H9 (cell line): ENCODE measurements at regions not wholly inside any gene's neighbourhood (a gene's known extent, or its start where the extent isn't known, plus 50 kb on each side); places are given as distances from the start of the nearest gene placed in this dataset.

Source experiments
- DNase-seq: peaks from one replicate; pipeline ENCODE4 v3.0.0-alpha.2; 2017
- H2AFZ ChIP-seq: one replicate; pipeline ENCODE4 v1.6.1; 2013; ENCODE audit warnings: mild to moderate bottlenecking, low read length, control low read depth, moderate library complexity
- H2AK5ac ChIP-seq: 2 replicates; pipeline ENCODE4 v1.6.1; 2013; ENCODE audit warnings: low read length, control low read depth, mixed read lengths; ENCODE audit not compliant: insufficient read length
- H2BK120ac ChIP-seq: one replicate; pipeline ENCODE4 v1.6.1; 2013; ENCODE audit warnings: low read depth, mild to moderate bottlenecking, low read length, control low read depth, inconsistent platforms; ENCODE audit not compliant: poor library complexity, severe bottlenecking
- H2BK12ac ChIP-seq: 2 replicates; pipeline ENCODE4 v1.6.1; 2013; ENCODE audit warnings: low read length, control low read depth, mixed read lengths, low read depth; ENCODE audit not compliant: insufficient read length
- H2BK15ac ChIP-seq: 2 replicates; pipeline ENCODE4 v1.6.1; 2013; ENCODE audit warnings: low read depth, low read length, control low read depth
- H2BK20ac ChIP-seq: one replicate; pipeline ENCODE4 v1.6.1; 2013; ENCODE audit warnings: low read depth, mild to moderate bottlenecking, low read length, control low read depth, inconsistent platforms; ENCODE audit not compliant: poor library complexity, severe bottlenecking
- H2BK5ac ChIP-seq: 2 replicates; pipeline ENCODE4 v1.6.1; 2013; ENCODE audit warnings: low read length, control low read depth, mixed read lengths; ENCODE audit not compliant: insufficient read length
- H3K14ac ChIP-seq: 2 replicates; pipeline ENCODE4 v1.6.1; 2013; ENCODE audit warnings: low read length, control low read depth; ENCODE audit not compliant: insufficient read depth
- H3K18ac ChIP-seq: 2 replicates; pipeline ENCODE4 v1.6.1; 2013; ENCODE audit warnings: low read depth, mild to moderate bottlenecking, mixed read lengths, low read length, control low read depth; ENCODE audit not compliant: insufficient read length
- H3K23ac ChIP-seq: 2 replicates; pipeline ENCODE4 v1.6.1; 2013; ENCODE audit warnings: low read length, control low read depth, mixed read lengths, low read depth; ENCODE audit not compliant: insufficient read length
- H3K23me2 ChIP-seq: 2 replicates; pipeline ENCODE4 v1.6.1; 2013; ENCODE audit warnings: low read depth, mild to moderate bottlenecking, mixed read lengths, low read length, control low read depth; ENCODE audit not compliant: insufficient read length, poor library complexity, severe bottlenecking
- H3K27ac ChIP-seq: 2 replicates; pipeline ENCODE4 v1.5.1; 2013; ENCODE audit warnings: low read length, control low read depth, mixed read lengths, low read depth; ENCODE audit not compliant: insufficient read length
- H3K27me3 ChIP-seq: 2 replicates; pipeline ENCODE4 v1.6.1; 2013; ENCODE audit warnings: low read length, control low read depth, inconsistent platforms; ENCODE audit not compliant: insufficient read depth
- H3K4ac ChIP-seq: 2 replicates; pipeline ENCODE4 v1.6.1; 2013; ENCODE audit warnings: low read depth, mild to moderate bottlenecking, control low read depth, inconsistent platforms, low read length, moderate library complexity
- H3K4me1 ChIP-seq: 2 replicates; pipeline ENCODE4 v1.6.1; 2013; ENCODE audit warnings: low read length, control low read depth, inconsistent platforms; ENCODE audit not compliant: insufficient read depth
- H3K4me2 ChIP-seq: 2 replicates; pipeline ENCODE4 v1.6.1; 2013; ENCODE audit warnings: low read length, control low read depth, mixed read lengths; ENCODE audit not compliant: insufficient read length, insufficient read depth
- H3K56ac ChIP-seq: 2 replicates; pipeline ENCODE4 v1.6.1; 2013; ENCODE audit warnings: low read depth, mild to moderate bottlenecking, mixed read lengths, low read length, control low read depth; ENCODE audit not compliant: insufficient read length
- H3K79me1 ChIP-seq: 2 replicates; pipeline ENCODE4 v1.6.1; 2013; ENCODE audit warnings: low read depth, mild to moderate bottlenecking, moderate library complexity, low read length, control low read depth, inconsistent platforms; ENCODE audit not compliant: insufficient read depth, poor library complexity, severe bottlenecking
- H3K79me2 ChIP-seq: 2 replicates; pipeline ENCODE4 v1.6.1; 2013; ENCODE audit warnings: low read length, control low read depth, inconsistent platforms; ENCODE audit not compliant: insufficient read depth
- H3K9ac ChIP-seq: 2 replicates; pipeline ENCODE4 v1.6.1; 2013; ENCODE audit warnings: low read length, control low read depth, mixed read lengths; ENCODE audit not compliant: insufficient read length; ENCODE audit errors: extremely low read depth
- H3K9me3 ChIP-seq: one replicate; pipeline ENCODE4 v1.6.1; 2013; ENCODE audit warnings: low read depth, low read length, inconsistent platforms; ENCODE audit not compliant: control insufficient read depth
- H3T11ph ChIP-seq: one replicate; pipeline ENCODE4 v1.6.1; 2013; ENCODE audit warnings: mild to moderate bottlenecking, low read length, control low read depth, inconsistent platforms
- H4K20me1 ChIP-seq: one replicate; pipeline ENCODE4 v1.6.1; 2013; ENCODE audit not compliant: control insufficient read depth, insufficient read length, insufficient read depth
- H4K5ac ChIP-seq: 2 replicates; pipeline ENCODE4 v1.6.1; 2013; ENCODE audit warnings: low read depth, mild to moderate bottlenecking, mixed read lengths, low read length, control low read depth; ENCODE audit not compliant: insufficient read length
- H4K8ac ChIP-seq: replicated peaks from 2 replicates; pipeline ENCODE4 v1.6.1; 2013; ENCODE audit warnings: low read length, control low read depth, mixed read lengths, low read depth; ENCODE audit not compliant: insufficient read length
- H4K91ac ChIP-seq: 2 replicates; pipeline ENCODE4 v1.6.1; 2013; ENCODE audit warnings: low read depth, mild to moderate bottlenecking, moderate library complexity, mixed read lengths, low read length, control low read depth; ENCODE audit not compliant: insufficient read length
- H3K27ac Mint-ChIP-seq, 3 experiments: 2 replicates in 2 of 3; 3 replicates in 1 of 3; pipeline ENCODE4 v1.8.0; 2020 to 2021; ENCODE audit warnings: mixed read lengths in 3 of 3, mild to moderate bottlenecking in 1 of 3, moderate library complexity in 1 of 3
- H3K27me3 Mint-ChIP-seq: 2 replicates; pipeline ENCODE4 v1.8.0; 2021; ENCODE audit warnings: low read depth, mild to moderate bottlenecking, moderate library complexity, mixed read lengths
- H3K36me3 Mint-ChIP-seq, 3 experiments: 2 replicates in 2 of 3; 3 replicates in 1 of 3; pipeline ENCODE4 v1.8.0; 2020 to 2021; ENCODE audit warnings: low read depth in 3 of 3, mixed read lengths in 3 of 3; ENCODE audit not compliant: insufficient read depth in 1 of 3
- H3K4me1 Mint-ChIP-seq, 2 experiments: 2 replicates each; pipeline ENCODE4 v1.8.0; 2020; ENCODE audit warnings: mixed read lengths in 2 of 2
- H3K4me3 Mint-ChIP-seq, 2 experiments: 2 replicates in 1 of 2; 3 replicates in 1 of 2; pipeline ENCODE4 v1.8.0; 2020 to 2021; ENCODE audit warnings: mild to moderate bottlenecking in 2 of 2, mixed read lengths in 2 of 2, moderate library complexity in 1 of 2
- H3K9me3 Mint-ChIP-seq, 2 experiments: 2 replicates in 1 of 2; 3 replicates in 1 of 2; pipeline ENCODE4 v1.8.0; 2020; ENCODE audit warnings: mild to moderate bottlenecking in 2 of 2, mixed read lengths in 2 of 2, moderate library complexity in 1 of 2
- CTCF ChIP-seq: fragments of 200-600 bp; sonication (generic); conservative IDR thresholded peaks from 3 replicates; pipeline ENCODE4 v1.8.0; 2021; ENCODE audit warnings: antibody characterized with exemption, mild to moderate bottlenecking
- WGBS: extraction: QIAGEN DNeasy Blood & Tissue Kit; methylation state at CpG from one replicate; pipeline ENCODE4 v1.1.7; 2013; ENCODE audit warnings: missing lambda C conversion rate, low lambda C conversion rate, mixed read lengths; ENCODE audit not compliant: insufficient read length; ENCODE audit errors: extremely low coverage; 5-methylcytosine and 5-hydroxymethylcytosine counted together

GRCh38 chr9:69980041-69980440, 63.6 kb upstream of the MAMDC2 start:
- Histone ChIP-seq H3K18ac (no peak overlapping the region), H3K4me2 (no peak overlapping the region), H2BK12ac (no peak overlapping the region), H2AK5ac (no peak overlapping the region), H2BK15ac (no peak overlapping the region), H4K5ac (no peak overlapping the region), H4K20me1 (no peaks in the 10 kb centered on the region), H3K14ac (no peak overlapping the region), H2AFZ (no peak overlapping the region), H3K27ac (no peak overlapping the region), H3K9me3 (no peaks in the 10 kb centered on the region), H2BK120ac (no peak overlapping the region), H3K79me2 (no peaks in the 10 kb centered on the region), H3K4me1 (0 out of 2 replicates have a peak, but pooled peaks cover 2% of the 10 kb centered on the region), H3K4ac (no peak overlapping the region), H3K56ac (no peak overlapping the region), H2BK20ac (no peak overlapping the region), H3K9ac (no peak overlapping the region), H2BK5ac (no peak overlapping the region), H3T11ph (no peak overlapping the region), H3K27me3 (no peaks in the 10 kb centered on the region), H3K79me1 (no peaks in the 10 kb centered on the region), H3K23me2 (no peaks in the 10 kb centered on the region), H3K23ac (no peak overlapping the region), H4K8ac (no peak overlapping the region), H4K91ac (no peak overlapping the region)
- no peak overlapping the region for H3K27ac Mint-ChIP-seq
- no peaks in the 10 kb centered on the region for H3K36me3 Mint-ChIP-seq
- H3K27me3 Mint-ChIP-seq = no peaks in the 10 kb centered on the region; the same call in none of the 2 replicates
- no peak for DNase-seq
- H3K4me1 Mint-ChIP-seq = peaks cover 8 to 20% of the 10 kb centered on the region in 2 experiments; a peak in 2 of 4 replicates
- H3K4me3 Mint-ChIP-seq = no peak overlapping the region
- WGBS = no CpG with 5 or more reads among the region's 2 CpGs
- H3K9me3 Mint-ChIP-seq = no peaks in the 10 kb centered on the region; a peak in 1 of 5 replicates
- TF ChIP-seq CTCF = no peak
